Kidney epithelial cell (primary cell): ENCODE measurements at regions not wholly inside any gene's neighbourhood (a gene's known extent, or its start where the extent isn't known, plus 50 kb on each side); places are given as distances from the start of the nearest gene placed in this dataset.

Experiments used
- DNase-seq: peaks from one replicate; pipeline ENCODE4 v3.0.0-alpha.2; 2010; ENCODE audit warnings: low read depth
- H3K27me3 ChIP-seq: 2 replicates; pipeline ENCODE4 v1.6.0; 2011; ENCODE audit warnings: low read length; ENCODE audit not compliant: control insufficient read depth, insufficient read depth
- H3K36me3 ChIP-seq: 2 replicates; pipeline ENCODE4 v1.5.1; 2011; ENCODE audit warnings: low read length; ENCODE audit not compliant: control insufficient read depth, insufficient read depth
- H3K4me3 ChIP-seq: 2 replicates; pipeline ENCODE4 v1.5.1; 2011; ENCODE audit warnings: low read depth, mild to moderate bottlenecking, control low read depth, low read length
- TF ChIP-seq, protein P1 (sequence below): IDR thresholded peaks from 2 replicates; pipeline ENCODE4 v1.5.1; 2011; ENCODE audit warnings: mild to moderate bottlenecking, moderate library complexity, low read length, control low read depth, inconsistent platforms; ENCODE audit not compliant: insufficient read depth, poor library complexity, severe bottlenecking

DNA sequence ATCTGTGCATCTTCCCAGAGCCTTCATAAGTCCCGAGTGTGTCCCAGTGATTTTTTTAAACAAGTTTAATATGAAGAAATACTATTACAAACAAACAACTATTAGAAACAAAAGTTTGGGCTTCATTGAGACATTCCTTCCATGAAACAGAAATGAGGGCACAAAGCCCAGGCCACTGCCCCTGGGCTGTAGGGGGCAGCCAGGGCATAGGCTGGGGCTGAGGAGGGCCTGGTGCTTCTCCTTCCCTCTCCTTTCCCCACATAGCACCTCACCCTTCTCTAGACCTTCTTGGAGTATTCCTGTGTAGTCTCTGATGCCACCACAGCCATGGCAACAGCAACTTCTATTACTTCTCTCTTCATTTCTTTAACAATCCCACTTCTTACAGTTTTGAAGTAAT, 348.2 kb downstream of the IRX2 start:
- Histone ChIP-seq H3K4me3 (no peak overlapping the region), H3K27me3 (no peaks in the 10 kb centered on the region), H3K36me3 (no peaks in the 10 kb centered on the region)
- no peak for DNase-seq
- TF ChIP-seq, protein P1, sequence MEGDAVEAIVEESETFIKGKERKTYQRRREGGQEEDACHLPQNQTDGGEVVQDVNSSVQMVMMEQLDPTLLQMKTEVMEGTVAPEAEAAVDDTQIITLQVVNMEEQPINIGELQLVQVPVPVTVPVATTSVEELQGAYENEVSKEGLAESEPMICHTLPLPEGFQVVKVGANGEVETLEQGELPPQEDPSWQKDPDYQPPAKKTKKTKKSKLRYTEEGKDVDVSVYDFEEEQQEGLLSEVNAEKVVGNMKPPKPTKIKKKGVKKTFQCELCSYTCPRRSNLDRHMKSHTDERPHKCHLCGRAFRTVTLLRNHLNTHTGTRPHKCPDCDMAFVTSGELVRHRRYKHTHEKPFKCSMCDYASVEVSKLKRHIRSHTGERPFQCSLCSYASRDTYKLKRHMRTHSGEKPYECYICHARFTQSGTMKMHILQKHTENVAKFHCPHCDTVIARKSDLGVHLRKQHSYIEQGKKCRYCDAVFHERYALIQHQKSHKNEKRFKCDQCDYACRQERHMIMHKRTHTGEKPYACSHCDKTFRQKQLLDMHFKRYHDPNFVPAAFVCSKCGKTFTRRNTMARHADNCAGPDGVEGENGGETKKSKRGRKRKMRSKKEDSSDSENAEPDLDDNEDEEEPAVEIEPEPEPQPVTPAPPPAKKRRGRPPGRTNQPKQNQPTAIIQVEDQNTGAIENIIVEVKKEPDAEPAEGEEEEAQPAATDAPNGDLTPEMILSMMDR = no peak

DNA sequence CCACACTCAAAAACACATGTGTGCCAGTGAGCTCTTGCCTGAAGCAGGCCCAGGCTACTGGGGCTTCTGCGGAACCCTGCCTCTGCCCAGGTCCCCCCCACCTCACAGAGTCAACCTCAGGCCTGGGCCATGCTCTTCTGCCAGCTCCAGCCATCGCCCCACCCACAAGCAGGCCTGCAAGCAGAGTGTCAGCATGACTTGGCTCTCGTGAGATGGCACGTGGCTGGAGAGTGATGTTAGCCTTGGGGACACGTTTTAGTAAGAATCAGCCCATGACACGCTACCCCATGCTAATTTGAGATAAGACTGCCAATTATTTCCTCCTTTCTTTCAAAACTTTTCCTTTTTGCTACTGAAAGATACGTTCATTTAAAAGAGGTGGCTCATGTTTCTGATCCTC, 351.7 kb downstream of the IRX2 start:
- no peaks in the 10 kb centered on the region for H3K27me3 ChIP-seq
- TF ChIP-seq, protein P1 = no peak
- no peaks in the 10 kb centered on the region for H3K36me3 ChIP-seq
- no peak overlapping the region for H3K4me3 ChIP-seq
- no peak for DNase-seq

DNA sequence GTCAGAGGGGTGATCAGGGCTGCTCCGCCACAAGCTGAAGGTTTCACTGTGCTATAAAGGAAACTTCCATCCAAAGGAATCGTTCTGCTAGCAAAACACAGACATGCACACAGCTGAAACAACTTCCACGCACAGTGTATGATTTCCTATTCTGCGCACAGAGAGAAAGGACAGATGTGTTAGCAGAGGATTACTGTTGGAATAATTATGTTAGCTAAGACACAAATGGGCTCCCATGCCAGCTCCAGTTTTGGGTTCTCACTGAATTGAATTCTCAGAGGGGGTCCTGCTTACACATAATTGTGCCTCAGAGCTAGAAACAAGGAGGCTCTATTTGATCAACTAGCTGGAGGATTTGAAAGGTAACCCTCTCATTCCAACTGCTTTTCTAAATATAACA, 352.4 kb downstream of the IRX2 start:
- Histone ChIP-seq H3K36me3 (no peaks in the 10 kb centered on the region), H3K4me3 (no peak overlapping the region), H3K27me3 (no peaks in the 10 kb centered on the region)
- DNase-seq = no peak
- TF ChIP-seq, protein P1 = no peak

DNA sequence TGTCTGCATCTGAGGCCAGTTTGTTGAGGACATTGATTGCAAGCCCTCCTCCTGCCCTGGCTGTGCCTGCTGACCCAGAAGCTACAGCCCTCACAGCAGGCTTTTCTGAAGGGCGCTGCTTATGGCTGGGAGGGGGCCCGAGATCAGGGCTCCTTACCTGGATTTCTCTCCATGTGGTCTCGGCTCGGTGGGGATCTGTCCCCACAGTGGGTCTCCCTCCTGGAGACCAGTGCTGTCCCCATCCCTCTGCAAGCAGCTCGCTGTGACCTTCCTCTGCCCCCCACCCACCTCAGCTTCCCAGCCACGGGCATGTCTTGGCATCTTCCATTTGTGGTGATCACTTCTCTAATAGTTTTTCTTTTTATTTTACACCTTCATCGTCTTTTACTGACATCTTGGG, 357.9 kb downstream of the IRX2 start:
- Histone ChIP-seq H3K4me3 (no peak overlapping the region), H3K36me3 (no peaks in the 10 kb centered on the region), H3K27me3 (no peaks in the 10 kb centered on the region)
- no peak for DNase-seq
- TF ChIP-seq, protein P1 = no peak

DNA sequence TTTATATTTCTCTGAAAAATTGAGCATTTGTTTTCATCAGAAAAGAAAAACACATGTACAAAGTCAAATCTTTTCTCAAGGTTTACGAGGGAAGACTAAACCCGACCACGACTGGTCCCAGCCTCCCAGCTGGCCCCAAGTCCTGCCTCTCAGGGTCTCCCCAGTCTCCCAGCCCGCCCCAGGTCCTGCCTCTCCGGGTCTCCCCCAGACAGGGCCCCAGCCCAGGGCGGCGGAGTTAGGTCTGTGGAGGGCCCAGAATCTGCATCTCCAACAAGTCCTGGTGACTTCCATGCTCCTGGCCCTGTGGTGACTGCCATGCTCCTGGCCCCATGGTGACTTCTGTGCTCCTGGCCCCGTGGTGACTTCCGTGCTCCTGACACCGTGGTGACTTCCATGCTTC, 359.9 kb downstream of the IRX2 start:
- no peak for DNase-seq
- Histone ChIP-seq H3K4me3 (no peak overlapping the region), H3K36me3 (no peaks in the 10 kb centered on the region), H3K27me3 (peaks cover 5% of the 10 kb centered on the region)
- TF ChIP-seq, protein P1 = no peak

DNA sequence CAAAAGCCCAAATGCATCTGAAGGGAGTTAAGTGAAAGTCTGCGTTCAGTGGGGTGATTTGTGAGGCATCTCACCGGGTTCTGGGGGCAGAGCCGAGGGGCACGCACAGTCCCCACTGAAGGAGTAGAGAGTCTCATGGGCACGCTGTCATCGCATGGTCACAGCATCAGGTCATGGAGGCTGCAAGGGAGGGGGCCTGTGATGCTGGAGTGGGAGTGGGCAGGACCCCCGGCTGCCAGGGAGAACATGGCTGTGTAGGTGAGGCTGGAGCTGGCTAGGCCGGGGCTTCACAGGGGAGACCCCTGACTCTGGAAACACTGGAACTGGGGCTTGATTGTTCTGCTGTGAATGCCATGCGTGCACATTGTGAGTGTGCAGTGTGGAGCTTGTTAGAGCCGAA, 360.5 kb downstream of the IRX2 start:
- no peak for DNase-seq
- H3K36me3 ChIP-seq = no peaks in the 10 kb centered on the region
- no peak overlapping the region for H3K4me3 ChIP-seq
- peaks cover 5% of the 10 kb centered on the region for H3K27me3 ChIP-seq
- TF ChIP-seq, protein P1 = no peak
